HEK293 (cell line): ENCODE measurements at regions not wholly inside any gene's neighbourhood (a gene's known extent, or its start where the extent isn't known, plus 50 kb on each side); places are given as distances from the start of the nearest gene placed in this dataset.
A peak's percentile ranks its signal among the peaks of the same experiment; 100 is the strongest.

Experiments used
- CTCF ChIA-PET: fragments of 350-600 bp; formaldehyde crosslinking; extraction: SDS; loops from one replicate; lab custom pipeline; 2021; ENCODE audit warnings: antibody characterized with exemption; lab: Yijun Ruan, JAX
- POLR2A ChIA-PET: fragments of 300-600 bp; formaldehyde crosslinking; extraction: SDS; loops from one replicate; lab custom pipeline; 2020; ENCODE audit warnings: antibody characterized with exemption, inconsistent platforms; lab: Yijun Ruan, JAX
- H3K27ac ChIP-seq: fragments of 200-500 bp; sonication (Bioruptor generic); 2 replicates; pipeline ENCODE4 v1.5.1; 2014; ENCODE audit warnings: low read depth, low read length, control low read depth, inconsistent platforms; ENCODE audit errors: extremely low read depth
- H3K36me3 ChIP-seq, 2 experiments: fragments of 200-500 bp in 1 of 2; sonication (Bioruptor generic) in 1 of 2; 1 replicate in 1 of 2; 2 replicates in 1 of 2; pipeline ENCODE4 v1.5.1; 2014 to 2017; ENCODE audit warnings: inconsistent platforms in 2 of 2, low read length in 2 of 2; ENCODE audit not compliant: control insufficient read depth in 2 of 2, insufficient read depth in 1 of 2
- H3K4me1 ChIP-seq: fragments of 200-500 bp; sonication (Bioruptor generic); 2 replicates; pipeline ENCODE4 v1.5.1; 2014; ENCODE audit warnings: mild to moderate bottlenecking, low read length, inconsistent platforms; ENCODE audit not compliant: control insufficient read depth, insufficient read depth
- H3K4me3 ChIP-seq: 2 replicates; pipeline ENCODE4 v1.5.1; 2011; ENCODE audit warnings: low read depth, mild to moderate bottlenecking, control low read depth, low read length, moderate library complexity
- H3K9me3 ChIP-seq: fragments of 200-500 bp; sonication (Bioruptor generic); 2 replicates; pipeline ENCODE4 v1.5.1; 2014; ENCODE audit warnings: low read depth, low read length, inconsistent platforms; ENCODE audit not compliant: control insufficient read depth, insufficient read depth
- BCL11A ChIP-seq: fragments of 450-650 bp; formaldehyde crosslinking; IDR thresholded peaks from 2 replicates; pipeline ENCODE4 v1.5.1; 2016; ENCODE audit warnings: low read depth, missing biosample characterization, missing genetic modification characterization
- OVOL3 ChIP-seq: fragments of 450-650 bp; formaldehyde crosslinking; IDR thresholded peaks from 2 replicates; pipeline ENCODE4 v1.5.1; 2016; ENCODE audit warnings: missing biosample characterization, missing genetic modification characterization
- RBAK ChIP-seq: fragments of 450-650 bp; formaldehyde crosslinking; IDR thresholded peaks from 2 replicates; pipeline ENCODE4 v1.5.1; 2016; ENCODE audit warnings: missing biosample characterization, missing genetic modification characterization
- SP3 ChIP-seq: fragments of 450-650 bp; formaldehyde crosslinking; IDR thresholded peaks from 2 replicates; pipeline ENCODE4 v1.5.1; 2016; ENCODE audit warnings: missing biosample characterization, missing genetic modification characterization
- TRIM28 ChIP-seq: IDR thresholded peaks from 2 replicates; pipeline ENCODE4 v1.6.1; 2011; ENCODE audit warnings: low read length, control low read depth, borderline replicate concordance
- ZBTB1 ChIP-seq: fragments of 450-650 bp; formaldehyde crosslinking; IDR thresholded peaks from 2 replicates; pipeline ENCODE4 v1.5.1; 2016; ENCODE audit warnings: missing biosample characterization, missing genetic modification characterization
- ZBTB17 ChIP-seq: fragments of 450-650 bp; formaldehyde crosslinking; IDR thresholded peaks from 2 replicates; pipeline ENCODE4 v1.5.1; 2016; ENCODE audit warnings: missing biosample characterization, missing genetic modification characterization
- ZBTB48 ChIP-seq: fragments of 450-650 bp; formaldehyde crosslinking; IDR thresholded peaks from 2 replicates; pipeline ENCODE4 v1.5.1; 2016; ENCODE audit warnings: missing biosample characterization, missing genetic modification characterization
- ZFP3 ChIP-seq: fragments of 450-650 bp; formaldehyde crosslinking; IDR thresholded peaks from 2 replicates; pipeline ENCODE4 v1.5.1; 2016; ENCODE audit warnings: low read depth, missing biosample characterization, missing genetic modification characterization
- ZIC2 ChIP-seq: fragments of 450-650 bp; formaldehyde crosslinking; IDR thresholded peaks from 2 replicates; pipeline ENCODE4 v1.5.1; 2016; ENCODE audit warnings: missing biosample characterization, missing genetic modification characterization
- ZNF114 ChIP-seq: fragments of 450-650 bp; formaldehyde crosslinking; IDR thresholded peaks from 2 replicates; pipeline ENCODE4 v1.5.0; 2017; ENCODE audit warnings: missing biosample characterization, missing genetic modification characterization
- ZNF146 ChIP-seq: fragments of 450-650 bp; formaldehyde crosslinking; IDR thresholded peaks from 2 replicates; pipeline ENCODE4 v1.5.1; 2016; ENCODE audit warnings: missing biosample characterization, missing genetic modification characterization
- ZNF211 ChIP-seq: fragments of 450-650 bp; formaldehyde crosslinking; IDR thresholded peaks from 2 replicates; pipeline ENCODE4 v1.5.1; 2016; ENCODE audit warnings: low read depth, missing biosample characterization, missing genetic modification characterization
- ZNF37A ChIP-seq: fragments of 450-650 bp; IDR thresholded peaks from 2 replicates; pipeline ENCODE4 v1.5.1; 2018; ENCODE audit warnings: missing biosample characterization, missing genetic modification characterization
- ZNF404 ChIP-seq: fragments of 450-650 bp; formaldehyde crosslinking; IDR thresholded peaks from 2 replicates; pipeline ENCODE4 v1.5.1; 2017; ENCODE audit warnings: missing biosample characterization, missing genetic modification characterization
- ZNF561 ChIP-seq: fragments of 450-650 bp; IDR thresholded peaks from 2 replicates; pipeline ENCODE4 v1.5.1; 2018; ENCODE audit warnings: missing biosample characterization, missing genetic modification characterization, borderline replicate concordance
- ZNF670 ChIP-seq: fragments of 450-650 bp; formaldehyde crosslinking; IDR thresholded peaks from 2 replicates; pipeline ENCODE4 v1.5.1; 2016; ENCODE audit warnings: missing biosample characterization, missing genetic modification characterization, low read depth
- ZNF677 ChIP-seq: fragments of 450-650 bp; IDR thresholded peaks from 2 replicates; pipeline ENCODE4 v1.5.0; 2018; ENCODE audit warnings: missing biosample characterization, mild to moderate bottlenecking, missing genetic modification characterization, moderate library complexity
- ZNF785 ChIP-seq: fragments of 450-650 bp; formaldehyde crosslinking; IDR thresholded peaks from 2 replicates; pipeline ENCODE4 v1.5.1; 2016; ENCODE audit warnings: missing biosample characterization, missing genetic modification characterization
- TF ChIP-seq, protein P1 (sequence below): fragments of 450-650 bp; formaldehyde crosslinking; IDR thresholded peaks from 2 replicates; pipeline ENCODE4 v1.5.1; 2016; ENCODE audit warnings: missing biosample characterization, missing genetic modification characterization
- TF ChIP-seq, protein P2 (sequence below): fragments of 450-650 bp; formaldehyde crosslinking; IDR thresholded peaks from 2 replicates; pipeline ENCODE4 v1.5.1; 2016; ENCODE audit warnings: missing biosample characterization, missing genetic modification characterization
- TF ChIP-seq, protein P3 (sequence below): fragments of 450-650 bp; formaldehyde crosslinking; IDR thresholded peaks from 2 replicates; pipeline ENCODE4 v1.5.1; 2017; ENCODE audit warnings: missing biosample characterization, missing genetic modification characterization

DNA sequence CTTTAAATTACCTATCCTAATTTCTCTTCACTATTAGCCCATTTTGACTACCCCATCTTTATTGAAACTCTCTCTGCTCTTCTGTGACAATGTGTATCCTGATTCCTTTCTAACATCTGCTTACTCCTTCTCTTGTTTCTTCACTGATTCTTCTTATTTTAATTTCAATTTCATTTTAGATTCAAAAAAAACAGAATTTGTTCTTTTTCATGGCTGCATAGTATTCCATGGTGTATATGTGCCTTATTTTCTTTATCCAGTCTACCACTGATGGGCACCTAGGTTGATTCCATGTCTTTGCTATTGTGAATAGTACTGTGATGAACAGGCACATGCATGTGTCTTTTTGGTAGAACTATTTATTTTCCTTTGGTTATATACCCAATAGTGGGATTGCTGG, 120.0 kb upstream of the VAMP7 start:
- H3K27ac ChIP-seq, result no peak overlapping the region
- no peak overlapping the region for H3K4me3 ChIP-seq
- no peaks in the 10 kb centered on the region for H3K36me3 ChIP-seq
- POLR2A ChIA-PET, result no interaction called here
- H3K9me3 ChIP-seq, result no peaks in the 10 kb centered on the region
- CTCF ChIA-PET, result no interaction called here
- no peaks in the 10 kb centered on the region for H3K4me1 ChIP-seq
- TF ChIP-seq ZNF785 (tag by site-specific recombination), result no peak
- TF ChIP-seq OVOL3 (tag by site-specific recombination), result no peak
- peak; percentile 98 for TF ChIP-seq ZNF146 (tag by site-specific recombination)
- no peak for TF ChIP-seq ZNF404 (tag by site-specific recombination)
- TF ChIP-seq ZBTB48 (tag by site-specific recombination), result no peak
- no peak for TF ChIP-seq TRIM28
- TF ChIP-seq ZNF677, result no peak
- TF ChIP-seq ZIC2 (tag by site-specific recombination), result no peak
- no peak for TF ChIP-seq ZNF211 (tag by site-specific recombination)
- no peak for TF ChIP-seq ZNF561 (tag by site-specific recombination)
- no peak for TF ChIP-seq SP3 (tag by site-specific recombination)
- TF ChIP-seq ZNF670 (tag by site-specific recombination), result no peak
- TF ChIP-seq, protein P1, sequence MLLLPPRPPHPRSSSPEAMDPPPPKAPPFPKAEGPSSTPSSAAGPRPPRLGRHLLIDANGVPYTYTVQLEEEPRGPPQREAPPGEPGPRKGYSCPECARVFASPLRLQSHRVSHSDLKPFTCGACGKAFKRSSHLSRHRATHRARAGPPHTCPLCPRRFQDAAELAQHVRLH (tag by site-specific recombination), result 0 out of 2 replicates have a peak, but pooled peaks have one; percentile 40
- TF ChIP-seq ZNF114 (tag by site-specific recombination), result no peak
- TF ChIP-seq ZFP3, result no peak
- TF ChIP-seq, protein P2, sequence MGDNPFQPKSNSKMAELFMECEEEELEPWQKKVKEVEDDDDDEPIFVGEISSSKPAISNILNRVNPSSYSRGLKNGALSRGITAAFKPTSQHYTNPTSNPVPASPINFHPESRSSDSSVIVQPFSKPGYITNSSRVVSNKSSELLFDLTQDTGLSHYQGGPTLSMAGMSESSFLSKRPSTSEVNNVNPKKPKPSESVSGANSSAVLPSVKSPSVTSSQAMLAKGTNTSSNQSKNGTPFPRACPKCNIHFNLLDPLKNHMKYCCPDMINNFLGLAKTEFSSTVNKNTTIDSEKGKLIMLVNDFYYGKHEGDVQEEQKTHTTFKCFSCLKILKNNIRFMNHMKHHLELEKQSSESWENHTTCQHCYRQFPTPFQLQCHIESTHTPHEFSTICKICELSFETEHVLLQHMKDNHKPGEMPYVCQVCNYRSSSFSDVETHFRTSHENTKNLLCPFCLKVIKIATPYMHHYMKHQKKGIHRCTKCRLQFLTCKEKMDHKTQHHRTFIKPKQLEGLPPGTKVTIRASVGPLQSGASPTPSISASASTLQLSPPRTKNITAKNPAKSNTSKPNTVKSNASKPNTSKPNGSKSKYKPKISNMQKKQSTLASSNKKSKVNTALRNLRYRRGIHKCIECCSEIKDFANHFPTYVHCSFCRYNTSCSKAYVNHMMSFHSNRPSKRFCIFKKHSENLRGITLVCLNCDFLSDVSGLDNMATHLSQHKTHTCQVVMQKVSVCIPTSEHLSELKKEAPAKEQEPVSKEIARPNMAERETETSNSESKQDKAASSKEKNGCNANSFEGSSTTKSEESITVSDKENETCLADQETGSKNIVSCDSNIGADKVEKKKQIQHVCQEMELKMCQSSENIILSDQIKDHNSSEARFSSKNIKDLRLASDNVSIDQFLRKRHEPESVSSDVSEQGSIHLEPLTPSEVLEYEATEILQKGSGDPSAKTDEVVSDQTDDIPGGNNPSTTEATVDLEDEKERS (tag by site-specific recombination), result 0 out of 2 replicates have a peak, but pooled peaks have one; percentile 51
- no peak for TF ChIP-seq ZBTB1 (tag by site-specific recombination)
- no peak for TF ChIP-seq ZNF37A (tag by site-specific recombination)
- TF ChIP-seq RBAK (tag by site-specific recombination), result no peak
- TF ChIP-seq, protein P3, sequence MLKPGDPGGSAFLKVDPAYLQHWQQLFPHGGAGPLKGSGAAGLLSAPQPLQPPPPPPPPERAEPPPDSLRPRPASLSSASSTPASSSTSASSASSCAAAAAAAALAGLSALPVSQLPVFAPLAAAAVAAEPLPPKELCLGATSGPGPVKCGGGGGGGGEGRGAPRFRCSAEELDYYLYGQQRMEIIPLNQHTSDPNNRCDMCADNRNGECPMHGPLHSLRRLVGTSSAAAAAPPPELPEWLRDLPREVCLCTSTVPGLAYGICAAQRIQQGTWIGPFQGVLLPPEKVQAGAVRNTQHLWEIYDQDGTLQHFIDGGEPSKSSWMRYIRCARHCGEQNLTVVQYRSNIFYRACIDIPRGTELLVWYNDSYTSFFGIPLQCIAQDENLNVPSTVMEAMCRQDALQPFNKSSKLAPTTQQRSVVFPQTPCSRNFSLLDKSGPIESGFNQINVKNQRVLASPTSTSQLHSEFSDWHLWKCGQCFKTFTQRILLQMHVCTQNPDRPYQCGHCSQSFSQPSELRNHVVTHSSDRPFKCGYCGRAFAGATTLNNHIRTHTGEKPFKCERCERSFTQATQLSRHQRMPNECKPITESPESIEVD, result no peak

DNA sequence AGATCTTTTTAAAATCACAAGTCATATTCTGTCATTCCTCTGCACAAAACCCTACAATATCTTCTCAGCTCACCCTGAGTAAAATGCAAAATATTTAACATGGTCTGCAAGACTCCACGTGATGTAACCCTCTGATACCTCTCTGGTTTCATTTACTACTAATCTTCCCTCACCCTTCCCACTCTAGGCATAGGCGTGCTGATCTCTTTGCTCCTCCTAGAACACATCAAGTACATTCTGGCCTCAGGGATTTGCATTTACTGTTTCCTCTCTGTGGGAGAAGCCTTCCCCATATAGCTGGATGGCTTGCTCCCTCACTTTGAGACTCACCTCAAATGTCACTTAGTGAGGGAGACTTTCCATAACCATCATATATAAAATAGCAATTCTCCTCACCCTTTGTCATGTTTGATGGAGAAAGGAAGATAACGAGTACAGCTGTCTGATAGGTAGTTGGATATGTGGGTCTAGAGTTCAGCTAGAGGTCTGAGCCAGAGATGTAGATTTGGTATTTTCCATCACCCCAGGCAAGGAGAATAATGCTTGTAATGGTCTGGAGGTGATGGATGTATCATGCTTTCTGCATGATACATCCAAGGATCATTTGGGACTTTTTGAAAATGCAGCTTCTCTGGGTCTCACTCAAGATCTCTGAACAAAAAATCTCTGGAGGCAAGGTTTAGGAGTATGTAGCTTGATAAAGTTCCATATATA, 123.9 kb upstream of the VAMP7 start:
- H3K36me3 ChIP-seq, result no peaks in the 10 kb centered on the region
- H3K9me3 ChIP-seq, result no peaks in the 10 kb centered on the region
- H3K27ac ChIP-seq, result no peak overlapping the region
- ChIA-PET POLR2A (no interaction called here), CTCF (no interaction called here)
- TF ChIP-seq BCL11A (tag by site-specific recombination) (no peak), ZBTB17 (tag by site-specific recombination) (peak; percentile 58; the same call in 1 of the 2 replicates)
- no peak overlapping the region for H3K4me3 ChIP-seq
- H3K4me1 ChIP-seq, result no peaks in the 10 kb centered on the region
